Thyroid gland (tissue), 4 donors: ENCODE measurements at regions not wholly inside any gene's neighbourhood (a gene's known extent, or its start where the extent isn't known, plus 50 kb on each side); places are given as distances from the start of the nearest gene placed in this dataset.

Experiments
- DNase-seq, 2 donors: peaks; one replicate each; pipeline ENCODE4 v3.0.0-alpha.2; 2019
- H3K27ac ChIP-seq, 3 donors: fragments of 200-600 bp; sonication (generic); 1 replicate in 2 of 3; 2 replicates in 1 of 3; pipeline ENCODE4 v1.5.1; 2016 to 2019; ENCODE audit warnings: mild to moderate bottlenecking in 1 of 3, moderate library complexity in 1 of 3
- H3K27me3 ChIP-seq: fragments of 200-600 bp; sonication (generic); one replicate; pipeline ENCODE4 v1.5.1; 2019
- H3K36me3 ChIP-seq, 2 donors: fragments of 200-600 bp; sonication (generic); one replicate each; pipeline ENCODE4 v1.5.1; 2016 to 2019
- H3K4me1 ChIP-seq, 2 donors: fragments of 200-600 bp; sonication (generic); one replicate each; pipeline ENCODE4 v1.5.1; 2017 to 2019
- H3K4me3 ChIP-seq, 3 donors: fragments of 200-600 bp; sonication (generic); replicated peaks in 1 of 3; 1 replicate in 2 of 3; 2 replicates in 1 of 3; pipeline ENCODE4 v1.5.1; 2016; ENCODE audit warnings: mild to moderate bottlenecking in 1 of 3
- H3K9me3 ChIP-seq: fragments of 200-600 bp; sonication (generic); one replicate; pipeline ENCODE4 v1.5.1; 2017
- POLR2A ChIP-seq, 2 donors: fragments of 450-650 bp; IDR thresholded peaks; one replicate each; pipeline ENCODE4 v1.6.1; 2017; ENCODE audit warnings: antibody characterized with exemption in 2 of 2, mild to moderate bottlenecking in 2 of 2, moderate library complexity in 1 of 2
- WGBS, 2 donors: methylation state at CpG; one replicate each; pipeline ENCODE4 v1.1.5; 2017; 5-methylcytosine and 5-hydroxymethylcytosine counted together
- intact Hi-C: fragments of 100-400 bp; cut with DNase I; formaldehyde crosslinking; loops from one replicate; pipeline ENCODE4 v1.15.1; 2023
- TF ChIP-seq, protein P1 (sequence below), 6 experiments: fragments of 200-600 bp in 3 of 6; fragments of 450-650 bp in 3 of 6; sonication (generic) in 3 of 6; IDR thresholded peaks; one replicate each; pipeline ENCODE4 v1.5.1; 2016 to 2019; ENCODE audit warnings: antibody characterized with exemption in 6 of 6, mild to moderate bottlenecking in 2 of 6, inconsistent platforms in 1 of 6, moderate library complexity in 1 of 6

DNA sequence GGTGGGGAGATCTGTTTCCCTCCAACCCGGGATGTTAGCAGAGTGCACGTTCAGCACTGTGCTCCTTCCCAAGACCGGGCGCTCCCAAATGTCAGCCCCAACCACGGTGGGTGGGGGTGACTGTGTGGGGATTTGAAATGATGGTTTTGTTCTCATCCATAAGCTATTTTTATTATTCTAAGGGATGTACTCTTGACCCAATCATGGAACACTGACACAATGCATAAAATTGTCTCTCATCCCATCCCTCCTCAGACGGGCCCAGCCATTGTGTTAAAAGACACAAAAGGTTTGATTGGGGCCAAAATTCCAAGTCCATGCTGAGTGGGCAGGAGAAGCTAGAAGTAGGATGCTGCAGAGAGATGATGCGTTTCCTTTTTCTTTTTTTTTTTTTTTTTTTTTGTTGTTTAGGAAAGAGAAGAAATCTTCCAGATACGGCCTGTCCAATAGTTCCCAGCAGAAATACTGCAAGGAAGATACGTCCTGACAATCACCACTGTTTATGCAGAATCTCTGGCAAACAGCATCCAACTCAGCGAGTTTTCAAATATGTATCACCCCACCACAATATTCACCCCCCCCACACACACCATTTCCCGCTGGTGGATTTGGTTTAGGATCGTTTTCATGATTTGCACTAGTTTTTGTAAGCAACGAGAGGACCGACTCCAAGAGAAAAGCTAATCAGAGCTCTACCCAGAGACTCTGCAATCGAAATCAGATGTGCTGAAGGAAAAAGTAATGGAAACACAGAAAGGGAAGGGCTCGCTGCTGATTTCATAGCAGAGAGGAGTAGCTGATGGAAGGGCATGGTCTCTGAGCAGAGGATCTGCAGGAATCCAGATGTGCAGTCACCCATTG lies 163.5 kb upstream of the DYNLRB2 start:
- Histone ChIP-seq H3K36me3 (no peaks in the 10 kb centered on the region), H3K27ac (no peak overlapping the region), H3K9me3 (no peaks in the 10 kb centered on the region), H3K4me1 (no peaks in the 10 kb centered on the region), H3K27me3 (no peaks in the 10 kb centered on the region), H3K4me3 (no peak overlapping the region)
- TF ChIP-seq POLR2A (IDR thresholded peaks at IDR 0.05), result no peak
- TF ChIP-seq, protein P1, sequence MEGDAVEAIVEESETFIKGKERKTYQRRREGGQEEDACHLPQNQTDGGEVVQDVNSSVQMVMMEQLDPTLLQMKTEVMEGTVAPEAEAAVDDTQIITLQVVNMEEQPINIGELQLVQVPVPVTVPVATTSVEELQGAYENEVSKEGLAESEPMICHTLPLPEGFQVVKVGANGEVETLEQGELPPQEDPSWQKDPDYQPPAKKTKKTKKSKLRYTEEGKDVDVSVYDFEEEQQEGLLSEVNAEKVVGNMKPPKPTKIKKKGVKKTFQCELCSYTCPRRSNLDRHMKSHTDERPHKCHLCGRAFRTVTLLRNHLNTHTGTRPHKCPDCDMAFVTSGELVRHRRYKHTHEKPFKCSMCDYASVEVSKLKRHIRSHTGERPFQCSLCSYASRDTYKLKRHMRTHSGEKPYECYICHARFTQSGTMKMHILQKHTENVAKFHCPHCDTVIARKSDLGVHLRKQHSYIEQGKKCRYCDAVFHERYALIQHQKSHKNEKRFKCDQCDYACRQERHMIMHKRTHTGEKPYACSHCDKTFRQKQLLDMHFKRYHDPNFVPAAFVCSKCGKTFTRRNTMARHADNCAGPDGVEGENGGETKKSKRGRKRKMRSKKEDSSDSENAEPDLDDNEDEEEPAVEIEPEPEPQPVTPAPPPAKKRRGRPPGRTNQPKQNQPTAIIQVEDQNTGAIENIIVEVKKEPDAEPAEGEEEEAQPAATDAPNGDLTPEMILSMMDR (IDR thresholded peaks at IDR 0.05), result no peak
- no peak for DNase-seq
- intact Hi-C loops, result no loop called here
- 77 to 79% methylated on average over 16 of the region's 16 CpGs for WGBS, 2 donors

DNA sequence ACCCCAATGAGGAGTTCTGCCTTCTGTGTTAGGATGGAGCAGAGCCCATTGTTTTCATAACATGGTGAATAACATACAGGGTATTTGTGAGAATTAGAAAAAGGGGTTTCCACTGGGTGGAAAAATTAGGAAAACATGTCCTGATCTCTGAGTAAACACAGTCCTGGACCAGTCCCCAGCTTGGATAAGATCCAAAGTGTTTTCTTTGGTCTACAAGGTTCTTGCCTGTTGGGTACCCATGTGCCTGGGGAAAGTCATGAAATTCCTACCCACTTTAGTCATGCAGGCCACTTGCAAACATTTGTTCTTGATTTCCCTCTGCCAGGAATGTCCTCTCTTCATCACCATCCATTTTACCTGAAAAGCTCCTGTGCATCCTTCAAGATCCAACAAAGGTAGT lies 164.8 kb upstream of the DYNLRB2 start:
- Histone ChIP-seq H3K36me3 (no peaks in the 10 kb centered on the region), H3K27me3 (no peaks in the 10 kb centered on the region), H3K9me3 (no peaks in the 10 kb centered on the region), H3K27ac (no peak overlapping the region), H3K4me3 (no peak overlapping the region), H3K4me1 (no peaks in the 10 kb centered on the region)
- intact Hi-C loops, result no loop called here
- no peak for DNase-seq
- TF ChIP-seq, protein P1 (IDR thresholded peaks at IDR 0.05), result no peak
- TF ChIP-seq POLR2A (IDR thresholded peaks at IDR 0.05), result no peak

DNA sequence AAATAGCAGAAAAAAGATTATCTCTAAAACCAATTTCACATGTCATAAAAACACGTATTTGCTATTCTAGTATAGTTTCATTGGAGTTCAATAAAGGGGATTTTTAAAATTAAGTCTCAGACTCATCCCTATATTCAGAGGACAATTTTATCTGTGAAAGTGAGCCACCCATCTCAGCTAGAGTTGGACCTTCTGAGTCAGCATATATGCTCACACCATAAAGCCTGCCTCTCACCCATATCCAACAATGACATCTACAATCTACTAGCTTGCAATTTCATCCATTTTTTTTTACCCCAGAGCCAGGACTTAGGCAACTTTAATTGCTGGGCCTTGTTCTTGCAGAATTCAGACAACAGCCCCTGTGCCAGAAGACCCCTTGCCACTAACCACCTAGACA lies 165.3 kb upstream of the DYNLRB2 start:
- DNase-seq, result no peak
- H3K4me1 ChIP-seq, result no peaks in the 10 kb centered on the region
- intact Hi-C loops, result no loop called here
- no peak overlapping the region for H3K27ac ChIP-seq
- TF ChIP-seq, protein P1 (IDR thresholded peaks at IDR 0.05), result no peak
- TF ChIP-seq POLR2A (IDR thresholded peaks at IDR 0.05), result no peak
- H3K27me3 ChIP-seq, result no peaks in the 10 kb centered on the region
- no peak overlapping the region for H3K4me3 ChIP-seq
- H3K36me3 ChIP-seq, result no peaks in the 10 kb centered on the region
- 92 to 96% methylated on average over 1 of the region's 1 CpG for WGBS, 2 donors
- H3K9me3 ChIP-seq, result no peaks in the 10 kb centered on the region

DNA sequence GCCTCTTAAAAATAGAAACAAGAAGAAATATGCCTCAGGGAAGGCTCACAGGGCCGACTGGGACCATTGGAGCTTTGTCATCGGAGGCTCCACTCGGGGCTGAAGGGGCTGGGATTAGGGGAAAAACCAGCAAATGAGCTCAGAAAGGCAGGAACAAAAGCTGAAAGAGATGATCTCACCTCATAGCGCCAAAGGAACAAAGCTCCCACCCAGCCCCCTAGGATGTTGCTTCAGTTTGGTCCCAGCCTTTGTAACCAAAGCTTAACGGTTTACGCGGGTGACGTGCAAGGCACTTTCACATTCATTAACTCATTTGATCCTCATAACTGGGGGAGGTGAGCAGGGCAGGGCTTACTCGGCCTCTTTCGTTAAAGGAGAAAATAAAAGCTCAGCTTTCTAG lies 168.5 kb upstream of the DYNLRB2 start:
- Histone ChIP-seq H3K27ac (no peak overlapping the region), H3K4me3 (no peak overlapping the region), H3K9me3 (no peaks in the 10 kb centered on the region), H3K27me3 (no peaks in the 10 kb centered on the region), H3K36me3 (no peaks in the 10 kb centered on the region), H3K4me1 (no peaks in the 10 kb centered on the region)
- intact Hi-C loops, result no loop called here
- 93 to 94% methylated on average over 10 of the region's 10 CpGs for WGBS, 2 donors
- no peak for DNase-seq
- TF ChIP-seq, protein P1 (IDR thresholded peaks at IDR 0.05), result no peak
- TF ChIP-seq POLR2A (IDR thresholded peaks at IDR 0.05), result no peak

DNA sequence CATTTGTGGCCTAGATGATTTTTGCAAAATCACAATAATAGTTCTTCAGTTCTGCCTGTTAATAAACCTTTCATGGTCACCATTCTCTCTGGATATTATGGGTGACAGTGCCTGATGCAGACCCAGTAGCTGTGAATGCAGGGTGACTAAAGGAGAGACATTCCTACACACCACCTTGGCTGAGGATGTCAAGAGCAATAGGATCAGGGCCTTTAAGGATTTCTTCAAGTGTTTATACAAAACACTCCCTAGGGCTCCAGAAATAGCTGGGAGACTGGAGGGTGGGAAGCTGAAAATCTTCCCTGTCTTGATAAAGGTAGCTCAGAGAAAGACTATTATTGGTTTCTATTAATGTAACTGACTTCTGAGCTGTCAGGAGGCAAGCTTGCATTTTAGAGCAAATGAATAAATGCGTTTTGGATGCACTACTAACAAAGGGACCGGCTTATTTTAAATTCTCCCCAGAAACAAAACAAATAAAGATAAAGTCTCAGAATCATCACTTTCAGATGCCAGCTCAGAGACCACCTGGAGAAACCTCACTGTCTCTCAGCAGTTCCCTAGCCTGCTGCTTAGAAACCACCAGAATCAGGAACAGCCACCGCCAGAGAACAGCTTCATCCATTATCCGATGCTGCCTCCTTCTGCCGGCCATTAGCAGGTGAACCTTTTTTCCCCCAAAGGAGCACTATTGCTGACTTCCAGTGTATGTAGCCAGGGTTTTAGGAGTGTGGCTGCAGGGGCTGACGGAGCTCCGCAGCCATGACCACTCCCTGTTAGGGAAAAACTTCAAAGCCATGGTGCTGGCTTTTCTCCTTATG lies 171.4 kb upstream of the DYNLRB2 start:
- H3K4me3 ChIP-seq, result no peak overlapping the region
- TF ChIP-seq, protein P1 (IDR thresholded peaks at IDR 0.05), result peak in 3 of 6 experiments; percentile 18 to 33 (median 33)
- TF ChIP-seq POLR2A (IDR thresholded peaks at IDR 0.05), result no peak
- H3K27me3 ChIP-seq, result no peaks in the 10 kb centered on the region
- WGBS, 2 donors, result 60 to 64% methylated on average over 5 to 7 of the region's 7 CpGs
- intact Hi-C loops, result no loop called here
- no peak for DNase-seq
- H3K9me3 ChIP-seq, result no peaks in the 10 kb centered on the region
- H3K36me3 ChIP-seq, result no peaks in the 10 kb centered on the region
- H3K27ac ChIP-seq, result no peak overlapping the region
- no peaks in the 10 kb centered on the region for H3K4me1 ChIP-seq
